Ovary (tissue), 3 donors: ENCODE measurements at regions not wholly inside any gene's neighbourhood (a gene's known extent, or its start where the extent isn't known, plus 50 kb on each side); places are given as distances from the start of the nearest gene placed in this dataset.

Experiments
- POLR2A ChIP-seq: fragments of 450-650 bp; IDR thresholded peaks from one replicate; pipeline ENCODE4 v1.6.1; 2017; ENCODE audit warnings: antibody characterized with exemption, mild to moderate bottlenecking, moderate library complexity
- TF ChIP-seq, protein P1 (sequence below), 3 donors: fragments of 450-650 bp in 2 of 3; fragments of 200-600 bp in 1 of 3; IDR thresholded peaks; one replicate each; pipeline versions ENCODE4 v1.5.1 to v1.8.0; 2016 to 2022; ENCODE audit warnings: antibody characterized with exemption in 3 of 3, mild to moderate bottlenecking in 1 of 3
- donor health status: DM: no; HTN: no; CAD: no.

DNA sequence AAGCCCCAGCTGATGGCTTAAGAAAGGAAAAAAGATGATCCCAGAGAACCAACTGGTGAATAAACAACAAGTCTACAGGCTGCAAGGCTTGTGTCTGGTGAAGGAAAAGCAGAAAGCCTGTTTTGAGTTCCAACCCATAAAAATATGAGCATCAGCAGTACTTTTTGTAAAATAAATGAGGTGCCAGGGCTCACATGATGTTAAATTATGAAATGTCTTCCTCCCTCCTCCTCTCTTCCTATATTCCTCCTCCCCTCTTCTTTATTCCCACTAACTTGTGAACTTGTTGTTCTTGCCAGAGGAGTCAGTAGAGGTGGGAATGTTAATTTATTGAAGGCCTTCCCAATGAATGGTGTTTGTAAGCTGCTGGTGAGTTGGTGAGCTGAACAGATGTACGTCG lies 212.2 kb upstream of the CDH11 start:
- TF ChIP-seq, protein P1, sequence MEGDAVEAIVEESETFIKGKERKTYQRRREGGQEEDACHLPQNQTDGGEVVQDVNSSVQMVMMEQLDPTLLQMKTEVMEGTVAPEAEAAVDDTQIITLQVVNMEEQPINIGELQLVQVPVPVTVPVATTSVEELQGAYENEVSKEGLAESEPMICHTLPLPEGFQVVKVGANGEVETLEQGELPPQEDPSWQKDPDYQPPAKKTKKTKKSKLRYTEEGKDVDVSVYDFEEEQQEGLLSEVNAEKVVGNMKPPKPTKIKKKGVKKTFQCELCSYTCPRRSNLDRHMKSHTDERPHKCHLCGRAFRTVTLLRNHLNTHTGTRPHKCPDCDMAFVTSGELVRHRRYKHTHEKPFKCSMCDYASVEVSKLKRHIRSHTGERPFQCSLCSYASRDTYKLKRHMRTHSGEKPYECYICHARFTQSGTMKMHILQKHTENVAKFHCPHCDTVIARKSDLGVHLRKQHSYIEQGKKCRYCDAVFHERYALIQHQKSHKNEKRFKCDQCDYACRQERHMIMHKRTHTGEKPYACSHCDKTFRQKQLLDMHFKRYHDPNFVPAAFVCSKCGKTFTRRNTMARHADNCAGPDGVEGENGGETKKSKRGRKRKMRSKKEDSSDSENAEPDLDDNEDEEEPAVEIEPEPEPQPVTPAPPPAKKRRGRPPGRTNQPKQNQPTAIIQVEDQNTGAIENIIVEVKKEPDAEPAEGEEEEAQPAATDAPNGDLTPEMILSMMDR (IDR thresholded peaks at IDR 0.05), result no peak
- TF ChIP-seq POLR2A, result no peak
